ENCODE measurements at regions not wholly inside any gene's neighbourhood (a gene's known extent, or its start where the extent isn't known, plus 50 kb on each side); places are given as distances from the start of the nearest gene placed in this dataset.

DNA sequence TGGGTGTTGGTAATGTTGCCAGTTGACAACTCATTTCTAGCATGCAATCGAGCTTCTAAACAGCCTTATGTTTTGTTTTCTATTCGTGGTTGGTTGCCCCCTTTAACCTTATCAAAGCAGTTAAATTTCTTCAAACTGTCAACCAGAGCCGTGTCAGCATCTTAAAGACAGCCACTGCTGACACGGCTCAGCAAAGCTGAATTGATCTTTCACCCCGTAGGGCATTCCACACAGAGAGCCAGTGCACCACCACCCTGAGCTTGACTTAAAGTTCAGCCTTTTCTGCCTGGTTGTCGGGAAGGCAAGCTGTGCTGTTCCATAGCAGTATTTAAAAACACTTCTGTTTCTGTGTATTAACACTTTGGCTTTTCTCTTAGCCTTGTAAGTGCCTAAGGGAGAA, 355.0 kb upstream of the CHST9 start:
- TF ChIP-seq, protein P1, sequence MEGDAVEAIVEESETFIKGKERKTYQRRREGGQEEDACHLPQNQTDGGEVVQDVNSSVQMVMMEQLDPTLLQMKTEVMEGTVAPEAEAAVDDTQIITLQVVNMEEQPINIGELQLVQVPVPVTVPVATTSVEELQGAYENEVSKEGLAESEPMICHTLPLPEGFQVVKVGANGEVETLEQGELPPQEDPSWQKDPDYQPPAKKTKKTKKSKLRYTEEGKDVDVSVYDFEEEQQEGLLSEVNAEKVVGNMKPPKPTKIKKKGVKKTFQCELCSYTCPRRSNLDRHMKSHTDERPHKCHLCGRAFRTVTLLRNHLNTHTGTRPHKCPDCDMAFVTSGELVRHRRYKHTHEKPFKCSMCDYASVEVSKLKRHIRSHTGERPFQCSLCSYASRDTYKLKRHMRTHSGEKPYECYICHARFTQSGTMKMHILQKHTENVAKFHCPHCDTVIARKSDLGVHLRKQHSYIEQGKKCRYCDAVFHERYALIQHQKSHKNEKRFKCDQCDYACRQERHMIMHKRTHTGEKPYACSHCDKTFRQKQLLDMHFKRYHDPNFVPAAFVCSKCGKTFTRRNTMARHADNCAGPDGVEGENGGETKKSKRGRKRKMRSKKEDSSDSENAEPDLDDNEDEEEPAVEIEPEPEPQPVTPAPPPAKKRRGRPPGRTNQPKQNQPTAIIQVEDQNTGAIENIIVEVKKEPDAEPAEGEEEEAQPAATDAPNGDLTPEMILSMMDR (IDR thresholded peaks at IDR 0.05; ENCODE audit: extremely low read depth in 1 of 2, insufficient read depth in 1 of 2, low read depth in 1 of 2, low read length in 2 of 2): no peak
- TF ChIP-seq EZH2 (IDR thresholded peaks at IDR 0.05; ENCODE audit: borderline replicate concordance, low read depth, low read length, severe bottlenecking) (no peak), POLR2AphosphoS5 (IDR thresholded peaks at IDR 0.05; ENCODE audit: insufficient read depth, low read depth, low read length) (no peak), POLR2A (IDR thresholded peaks at IDR 0.05; ENCODE audit: low read depth, low read length) (no peak), FOS (IDR thresholded peaks at IDR 0.05; ENCODE audit: borderline replicate concordance, insufficient read depth, low read length) (no peak), JUN (IDR thresholded peaks at IDR 0.05; ENCODE audit: borderline replicate concordance, insufficient read depth, insufficient read length, low read depth) (no peak), MYC (IDR thresholded peaks at IDR 0.05; ENCODE audit: low read depth, low read length) (no peak), GATA2 (IDR thresholded peaks at IDR 0.05; ENCODE audit: insufficient read depth, insufficient read length, low read depth, low read length) (no peak)
- TF ChIP-seq, protein P2, sequence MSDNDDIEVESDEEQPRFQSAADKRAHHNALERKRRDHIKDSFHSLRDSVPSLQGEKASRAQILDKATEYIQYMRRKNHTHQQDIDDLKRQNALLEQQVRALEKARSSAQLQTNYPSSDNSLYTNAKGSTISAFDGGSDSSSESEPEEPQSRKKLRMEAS (IDR thresholded peaks at IDR 0.05; ENCODE audit: insufficient read depth, insufficient read length): no peak
